IMR-90 (cell line): ENCODE measurements at regions not wholly inside any gene's neighbourhood (a gene's known extent, or its start where the extent isn't known, plus 50 kb on each side); places are given as distances from the start of the nearest gene placed in this dataset.

Experiments
- ATAC-seq: fragments of 200-7000 bp; cut with Tn5 transposase; 2 replicates; pipeline ENCODE4 v1.9.1; 2020; ENCODE audit warnings: low read depth, mild to moderate bottlenecking, moderate library complexity
- BruUV-seq: library from RNA; stranded (reverse); fragments of 400-500 nt; replicated peaks from 2 replicates; lab custom pipeline; 2021; lab: Mats Ljungman, UMichigan
- CTCF ChIA-PET: fragments of 300-600 bp; formaldehyde crosslinking; extraction: SDS; loops from one replicate; lab custom pipeline; 2021; ENCODE audit warnings: antibody characterized with exemption; lab: Yijun Ruan, JAX
- POLR2A ChIA-PET: fragments of 300-600 bp; sonication (Branson Sonifier 250); formaldehyde crosslinking; loops from one replicate; lab custom pipeline; 2022; ENCODE audit warnings: antibody characterized with exemption; ENCODE audit not compliant: unreplicated experiment; lab: Charles Lee
- DNase-seq: peaks from one replicate; pipeline ENCODE4 v3.0.0; 2013
- H2AFZ ChIP-seq: replicated peaks from 2 replicates; pipeline ENCODE3; 2013; ENCODE audit warnings: low read length, mild to moderate bottlenecking; ENCODE audit not compliant: poor library complexity
- H2AK5ac ChIP-seq: 2 replicates; pipeline ENCODE4 v1.6.1; 2013; ENCODE audit warnings: low read depth, low read length, inconsistent platforms
- H2AK9ac ChIP-seq: replicated peaks from 2 replicates; pipeline ENCODE3; 2013; ENCODE audit warnings: mild to moderate bottlenecking, low read depth, low read length, moderate library complexity; ENCODE audit not compliant: poor library complexity
- H2BK120ac ChIP-seq: 2 replicates; pipeline ENCODE4 v1.6.1; 2013; ENCODE audit warnings: low read depth, low read length, inconsistent platforms
- H2BK15ac ChIP-seq: 3 replicates; pipeline ENCODE4 v1.6.1; 2013; ENCODE audit warnings: low read depth, low read length, inconsistent platforms
- H2BK20ac ChIP-seq: 2 replicates; pipeline ENCODE4 v1.6.1; 2013; ENCODE audit warnings: low read depth, mild to moderate bottlenecking, inconsistent platforms, low read length, moderate library complexity
- H2BK5ac ChIP-seq: 2 replicates; pipeline ENCODE4 v1.6.1; 2013; ENCODE audit warnings: mild to moderate bottlenecking, low read depth, low read length, inconsistent platforms; ENCODE audit not compliant: poor library complexity, severe bottlenecking
- H3K14ac ChIP-seq: replicated peaks from 2 replicates; pipeline ENCODE4 v1.6.1; 2013; ENCODE audit warnings: low read depth, low read length, inconsistent platforms
- H3K18ac ChIP-seq: 2 replicates; pipeline ENCODE4 v1.6.1; 2013; ENCODE audit warnings: low read depth, low read length, control low read depth
- H3K23ac ChIP-seq: 2 replicates; pipeline ENCODE4 v1.6.1; 2013; ENCODE audit warnings: low read depth, low read length, inconsistent platforms
- H3K27ac ChIP-seq: 2 replicates; pipeline ENCODE4 v1.5.1; 2013; ENCODE audit warnings: mild to moderate bottlenecking, control low read depth, low read length; ENCODE audit not compliant: insufficient read depth
- H3K27me3 ChIP-seq: 2 replicates; pipeline ENCODE4 v1.6.1; 2013; ENCODE audit warnings: low read length; ENCODE audit not compliant: control insufficient read depth, insufficient read depth
- H3K36me3 ChIP-seq: 2 replicates; pipeline ENCODE4 v1.6.1; 2013; ENCODE audit warnings: low read length, mixed read lengths; ENCODE audit not compliant: control insufficient read depth, insufficient read depth
- H3K4ac ChIP-seq: 2 replicates; pipeline ENCODE4 v1.6.1; 2013; ENCODE audit warnings: low read depth, low read length, inconsistent platforms
- H3K4me1 ChIP-seq: 2 replicates; pipeline ENCODE4 v1.6.1; 2013; ENCODE audit warnings: low read length, mixed read lengths; ENCODE audit not compliant: control insufficient read depth, insufficient read depth
- H3K4me2 ChIP-seq: 2 replicates; pipeline ENCODE4 v1.6.1; 2013; ENCODE audit warnings: low read depth, mild to moderate bottlenecking, control low read depth, low read length, moderate library complexity
- H3K4me3 ChIP-seq: 2 replicates; pipeline ENCODE4 v1.5.1; 2013; ENCODE audit warnings: low read depth, mild to moderate bottlenecking, control low read depth, low read length, moderate library complexity; ENCODE audit not compliant: insufficient read depth
- H3K56ac ChIP-seq: 2 replicates; pipeline ENCODE4 v1.6.1; 2013; ENCODE audit warnings: low read length, inconsistent platforms; ENCODE audit not compliant: insufficient read depth; ENCODE audit errors: extremely low read depth
- H3K79me1 ChIP-seq, 2 experiments: 2 replicates each; pipeline ENCODE4 v1.6.1; 2013; ENCODE audit warnings: low read length in 2 of 2, inconsistent platforms in 1 of 2, low read depth in 1 of 2
- H3K9ac ChIP-seq: 2 replicates; pipeline ENCODE4 v1.6.1; 2013; ENCODE audit warnings: low read depth, low read length, control low read depth
- H3K9me1 ChIP-seq: 2 replicates; pipeline ENCODE4 v1.6.1; 2013; ENCODE audit warnings: low read length, inconsistent platforms; ENCODE audit not compliant: insufficient read depth
- H3K9me3 ChIP-seq: 2 replicates; pipeline ENCODE4 v1.6.1; 2013; ENCODE audit warnings: low read length; ENCODE audit not compliant: control insufficient read depth, insufficient read depth
- H4K20me1 ChIP-seq: 2 replicates; pipeline ENCODE4 v1.6.1; 2013; ENCODE audit warnings: low read length, inconsistent platforms; ENCODE audit not compliant: insufficient read depth
- H4K5ac ChIP-seq: 2 replicates; pipeline ENCODE4 v1.6.1; 2013; ENCODE audit warnings: mild to moderate bottlenecking, low read depth, low read length, control low read depth
- H4K8ac ChIP-seq, 2 experiments: 2 replicates each; pipeline ENCODE4 v1.6.1; 2013; ENCODE audit warnings: low read depth in 2 of 2, low read length in 2 of 2, control low read depth in 1 of 2, inconsistent platforms in 1 of 2
- H4K91ac ChIP-seq: 2 replicates; pipeline ENCODE4 v1.6.1; 2013; ENCODE audit warnings: low read depth, low read length, inconsistent platforms; ENCODE audit not compliant: insufficient read depth
- BHLHE40 ChIP-seq: fragments of 150-350 bp; IDR thresholded peaks from 2 replicates; pipeline ENCODE4 v1.6.1; 2016; ENCODE audit warnings: mild to moderate bottlenecking, low read depth, low read length
- CEBPB ChIP-seq: IDR thresholded peaks from 2 replicates; pipeline ENCODE4 v1.6.1; 2012; ENCODE audit warnings: low read depth, low read length, improper control_type of control experiment
- CHD1 ChIP-seq: IDR thresholded peaks from 2 replicates; pipeline ENCODE4 v1.6.1; 2012; ENCODE audit warnings: low read depth, low read length, improper control_type of control experiment
- FOS ChIP-seq: fragments of 150-350 bp; IDR thresholded peaks from 2 replicates; pipeline ENCODE4 v1.6.1; 2016; ENCODE audit warnings: low read depth, low read length
- MAFK ChIP-seq: IDR thresholded peaks from 2 replicates; pipeline ENCODE4 v1.6.1; 2012; ENCODE audit warnings: low read depth, low read length, improper control_type of control experiment
- MAZ ChIP-seq: IDR thresholded peaks from 2 replicates; pipeline ENCODE4 v1.6.1; 2012; ENCODE audit warnings: low read depth, mild to moderate bottlenecking, low read length, improper control_type of control experiment, moderate library complexity, borderline replicate concordance
- NFE2L2 ChIP-seq: fragments of 150-350 bp; IDR thresholded peaks from 2 replicates; pipeline ENCODE4 v1.6.1; 2016; ENCODE audit warnings: low read depth, mild to moderate bottlenecking, low read length
- POLR2A ChIP-seq: IDR thresholded peaks from 2 replicates; pipeline ENCODE4 v1.6.1; 2012; ENCODE audit warnings: mild to moderate bottlenecking, low read depth, low read length
- RAD21 ChIP-seq: IDR thresholded peaks from 2 replicates; pipeline ENCODE4 v1.6.1; 2012; ENCODE audit warnings: low read length, improper control_type of control experiment
- RCOR1 ChIP-seq: IDR thresholded peaks from 2 replicates; pipeline ENCODE4 v1.6.1; 2012; ENCODE audit warnings: mild to moderate bottlenecking, low read length, improper control_type of control experiment; ENCODE audit not compliant: insufficient replicate concordance
- RFX5 ChIP-seq: IDR thresholded peaks from 2 replicates; pipeline ENCODE4 v1.8.0; 2012; ENCODE audit warnings: low read depth, mild to moderate bottlenecking, low read length, moderate library complexity
- SMC3 ChIP-seq: fragments of 150-350 bp; IDR thresholded peaks from 2 replicates; pipeline ENCODE4 v1.6.1; 2016; ENCODE audit warnings: low read depth, mild to moderate bottlenecking, antibody characterized with exemption, low read length, moderate library complexity
- WGBS, 2 experiments: methylation state at CpG; one replicate each; pipeline versions ENCODE4 v1.1.5 to v1.1.7; 2013; ENCODE audit warnings: missing lambda C conversion rate in 2 of 2; ENCODE audit not compliant: insufficient read length in 1 of 2; ENCODE audit errors: extremely low coverage in 2 of 2; 5-methylcytosine and 5-hydroxymethylcytosine counted together
- dilution Hi-C: fragments of 300-500 bp; cut with HindIII; formaldehyde crosslinking; loops from one replicate; pipeline ENCODE4 v1.14.3; 2018; ENCODE audit warnings: low sequenced_read_pairs; ENCODE audit not compliant: unreplicated experiment
- in situ Hi-C: fragments of 300-500 bp; cut with MboI; formaldehyde crosslinking; loops from 3 replicates; pipeline ENCODE4 v1.14.3; 2019; ENCODE audit warnings: low sequenced_read_pairs, inconsistent platforms, mixed read lengths
- intact Hi-C: fragments of 100-400 bp; cut with micrococcal nuclease; formaldehyde crosslinking; loops from 2 replicates; pipeline ENCODE4 v1.10.0; 2022
- TF ChIP-seq, protein P1 (sequence below): fragments of 150-350 bp; IDR thresholded peaks from 2 replicates; pipeline ENCODE4 v1.6.1; 2016; ENCODE audit warnings: low read depth, mild to moderate bottlenecking, low read length, moderate library complexity, borderline replicate concordance
- TF ChIP-seq, protein P2 (sequence below): fragments of 150-350 bp; IDR thresholded peaks from 2 replicates; pipeline ENCODE4 v1.6.1; 2017; ENCODE audit warnings: mild to moderate bottlenecking, antibody characterized with exemption, low read length, low read depth
- TF ChIP-seq, protein P3 (sequence below): conservative IDR thresholded peaks from 2 replicates; pipeline ENCODE4 v1.5.1; 2012; ENCODE audit warnings: mild to moderate bottlenecking, low read depth, low read length, improper control_type of control experiment

- dilution Hi-C loops (no loop called here), in situ Hi-C loops (no loop called here), intact Hi-C loops (no loop called here)
- no peak overlapping the region for H2AK9ac ChIP-seq
- ATAC-seq (no peak), DNase-seq (no peak)
- no CpG with 5 or more reads among the region's 2 CpGs for WGBS, 2 experiments
- H2AFZ ChIP-seq = no peak overlapping the region
- no peaks in the 10 kb centered on the region for H3K36me3 ChIP-seq
- H3K56ac ChIP-seq = no peak overlapping the region
- H2BK5ac ChIP-seq = no peak overlapping the region
- H2BK120ac ChIP-seq = no peak overlapping the region
- no peak overlapping the region for H3K14ac ChIP-seq
- no peak overlapping the region for H2BK20ac ChIP-seq
- TF ChIP-seq CEBPB (no peak), BHLHE40 (no peak), MAFK (no peak), SMC3 (no peak), FOS (no peak), POLR2A (no peak), RFX5 (no peak), NFE2L2 (no peak), MAZ (no peak), RAD21 (no peak), RCOR1 (no peak), CHD1 (no peak)
- TF ChIP-seq, protein P1, sequence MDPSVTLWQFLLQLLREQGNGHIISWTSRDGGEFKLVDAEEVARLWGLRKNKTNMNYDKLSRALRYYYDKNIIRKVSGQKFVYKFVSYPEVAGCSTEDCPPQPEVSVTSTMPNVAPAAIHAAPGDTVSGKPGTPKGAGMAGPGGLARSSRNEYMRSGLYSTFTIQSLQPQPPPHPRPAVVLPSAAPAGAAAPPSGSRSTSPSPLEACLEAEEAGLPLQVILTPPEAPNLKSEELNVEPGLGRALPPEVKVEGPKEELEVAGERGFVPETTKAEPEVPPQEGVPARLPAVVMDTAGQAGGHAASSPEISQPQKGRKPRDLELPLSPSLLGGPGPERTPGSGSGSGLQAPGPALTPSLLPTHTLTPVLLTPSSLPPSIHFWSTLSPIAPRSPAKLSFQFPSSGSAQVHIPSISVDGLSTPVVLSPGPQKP = no peak
- TF ChIP-seq, protein P2, sequence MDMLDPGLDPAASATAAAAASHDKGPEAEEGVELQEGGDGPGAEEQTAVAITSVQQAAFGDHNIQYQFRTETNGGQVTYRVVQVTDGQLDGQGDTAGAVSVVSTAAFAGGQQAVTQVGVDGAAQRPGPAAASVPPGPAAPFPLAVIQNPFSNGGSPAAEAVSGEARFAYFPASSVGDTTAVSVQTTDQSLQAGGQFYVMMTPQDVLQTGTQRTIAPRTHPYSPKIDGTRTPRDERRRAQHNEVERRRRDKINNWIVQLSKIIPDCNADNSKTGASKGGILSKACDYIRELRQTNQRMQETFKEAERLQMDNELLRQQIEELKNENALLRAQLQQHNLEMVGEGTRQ = no peak
- TF ChIP-seq, protein P3, sequence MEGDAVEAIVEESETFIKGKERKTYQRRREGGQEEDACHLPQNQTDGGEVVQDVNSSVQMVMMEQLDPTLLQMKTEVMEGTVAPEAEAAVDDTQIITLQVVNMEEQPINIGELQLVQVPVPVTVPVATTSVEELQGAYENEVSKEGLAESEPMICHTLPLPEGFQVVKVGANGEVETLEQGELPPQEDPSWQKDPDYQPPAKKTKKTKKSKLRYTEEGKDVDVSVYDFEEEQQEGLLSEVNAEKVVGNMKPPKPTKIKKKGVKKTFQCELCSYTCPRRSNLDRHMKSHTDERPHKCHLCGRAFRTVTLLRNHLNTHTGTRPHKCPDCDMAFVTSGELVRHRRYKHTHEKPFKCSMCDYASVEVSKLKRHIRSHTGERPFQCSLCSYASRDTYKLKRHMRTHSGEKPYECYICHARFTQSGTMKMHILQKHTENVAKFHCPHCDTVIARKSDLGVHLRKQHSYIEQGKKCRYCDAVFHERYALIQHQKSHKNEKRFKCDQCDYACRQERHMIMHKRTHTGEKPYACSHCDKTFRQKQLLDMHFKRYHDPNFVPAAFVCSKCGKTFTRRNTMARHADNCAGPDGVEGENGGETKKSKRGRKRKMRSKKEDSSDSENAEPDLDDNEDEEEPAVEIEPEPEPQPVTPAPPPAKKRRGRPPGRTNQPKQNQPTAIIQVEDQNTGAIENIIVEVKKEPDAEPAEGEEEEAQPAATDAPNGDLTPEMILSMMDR = no peak
- H2AK5ac ChIP-seq = no peak overlapping the region
- no peak overlapping the region for H4K91ac ChIP-seq
- no peak overlapping the region for H3K4me2 ChIP-seq
- H3K9me1 ChIP-seq = no peaks in the 10 kb centered on the region
- H3K18ac ChIP-seq = no peak overlapping the region
- no peaks in the 10 kb centered on the region for H3K79me1 ChIP-seq
- H2BK15ac ChIP-seq = no peak overlapping the region
- no peak overlapping the region for H4K8ac ChIP-seq
- no peaks in the 10 kb centered on the region for H3K27me3 ChIP-seq
- H4K5ac ChIP-seq = no peak overlapping the region
- no peaks in the 10 kb centered on the region; the same call in 1 of the 2 replicates for H3K9me3 ChIP-seq
- H4K20me1 ChIP-seq = no peaks in the 10 kb centered on the region
- no TSS peak for BruUV-seq
- no peak overlapping the region for H3K27ac ChIP-seq
- H3K23ac ChIP-seq = no peak overlapping the region
- ChIA-PET CTCF (no interaction called here), POLR2A (no interaction called here)
- no peak overlapping the region for H3K4ac ChIP-seq
- no peak overlapping the region for H3K4me3 ChIP-seq
- H3K4me1 ChIP-seq = no peaks in the 10 kb centered on the region
- no peak overlapping the region for H3K9ac ChIP-seq
Measured at GRCh38 chr1:95728841-95729240, 494.8 kb downstream of the RWDD3 start.
